ENCODE measurements at regions not wholly inside any gene's neighbourhood (a gene's known extent, or its start where the extent isn't known, plus 50 kb on each side); places are given as distances from the start of the nearest gene placed in this dataset.

DNA sequence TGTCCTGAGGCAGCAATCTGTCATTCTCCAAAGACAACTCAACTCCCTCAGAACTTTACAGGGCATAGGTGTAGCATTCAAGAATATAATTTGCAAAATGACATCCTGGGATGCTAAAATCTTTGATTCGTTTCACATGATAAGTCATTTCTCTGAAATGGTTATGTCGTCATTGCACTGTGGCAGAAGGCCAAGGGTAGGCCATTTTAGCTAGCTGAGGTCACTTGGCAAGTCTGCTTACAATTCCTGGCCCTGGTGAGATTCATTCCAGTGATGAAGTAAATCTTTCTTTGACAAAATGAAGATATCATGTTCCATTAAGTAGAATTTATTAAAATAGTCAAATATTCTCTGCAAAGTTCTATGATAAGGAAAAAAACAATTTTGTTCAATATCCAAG lies 1410.3 kb upstream of the LRRTM1 start:
- H3K4me2 ChIP-seq (ENCODE audit: low read depth, low read length, poor library complexity, severe bottlenecking): no peak overlapping the region

DNA sequence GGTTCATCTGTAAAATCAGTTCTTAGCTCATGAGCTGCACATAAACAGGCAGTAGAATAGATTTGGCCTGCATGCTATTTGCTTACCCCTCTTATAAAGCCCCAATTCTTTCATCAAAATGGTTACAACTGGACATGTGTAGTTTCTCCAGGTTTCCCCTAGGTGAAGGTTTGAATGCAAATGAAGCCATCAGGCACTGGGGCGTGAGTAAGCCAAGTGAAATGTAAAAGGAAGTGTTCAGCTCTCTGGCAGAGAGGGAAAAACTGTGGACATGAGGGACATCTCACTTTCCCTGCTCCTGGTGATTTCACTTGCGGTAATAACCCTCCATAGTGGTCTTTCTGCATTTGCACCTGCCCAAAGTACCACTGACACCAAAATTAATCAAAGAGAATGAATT lies 1402.3 kb upstream of the LRRTM1 start:
- H3F3A ChIP-seq (ENCODE audit: low read depth): no peaks in the 10 kb centered on the region
- no peaks in the 10 kb centered on the region for H4K20me1 ChIP-seq (ENCODE audit: insufficient read depth, low read length, poor library complexity, severe bottlenecking)
- TF ChIP-seq, protein P1, sequence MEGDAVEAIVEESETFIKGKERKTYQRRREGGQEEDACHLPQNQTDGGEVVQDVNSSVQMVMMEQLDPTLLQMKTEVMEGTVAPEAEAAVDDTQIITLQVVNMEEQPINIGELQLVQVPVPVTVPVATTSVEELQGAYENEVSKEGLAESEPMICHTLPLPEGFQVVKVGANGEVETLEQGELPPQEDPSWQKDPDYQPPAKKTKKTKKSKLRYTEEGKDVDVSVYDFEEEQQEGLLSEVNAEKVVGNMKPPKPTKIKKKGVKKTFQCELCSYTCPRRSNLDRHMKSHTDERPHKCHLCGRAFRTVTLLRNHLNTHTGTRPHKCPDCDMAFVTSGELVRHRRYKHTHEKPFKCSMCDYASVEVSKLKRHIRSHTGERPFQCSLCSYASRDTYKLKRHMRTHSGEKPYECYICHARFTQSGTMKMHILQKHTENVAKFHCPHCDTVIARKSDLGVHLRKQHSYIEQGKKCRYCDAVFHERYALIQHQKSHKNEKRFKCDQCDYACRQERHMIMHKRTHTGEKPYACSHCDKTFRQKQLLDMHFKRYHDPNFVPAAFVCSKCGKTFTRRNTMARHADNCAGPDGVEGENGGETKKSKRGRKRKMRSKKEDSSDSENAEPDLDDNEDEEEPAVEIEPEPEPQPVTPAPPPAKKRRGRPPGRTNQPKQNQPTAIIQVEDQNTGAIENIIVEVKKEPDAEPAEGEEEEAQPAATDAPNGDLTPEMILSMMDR (conservative IDR thresholded peaks at IDR 0.05; ENCODE audit: low read length): no peak
- no peak for TF ChIP-seq EZH2phosphoT487 (IDR thresholded peaks at IDR 0.05; ENCODE audit: borderline replicate concordance)
- no peaks in the 10 kb centered on the region for H3K9me2 ChIP-seq (replicated peaks; ENCODE audit: low read depth, low read length)
- H3K4me1 ChIP-seq (ENCODE audit: insufficient read depth, low read length, poor library complexity, severe bottlenecking): no peaks in the 10 kb centered on the region
- no peak overlapping the region for H3K4me3 ChIP-seq (ENCODE audit: low read length, poor library complexity, severe bottlenecking)
- no peak overlapping the region for H3K4me2 ChIP-seq (ENCODE audit: low read depth, low read length, poor library complexity, severe bottlenecking)
- H3K79me2 ChIP-seq (ENCODE audit: insufficient read depth, low read length): no peaks in the 10 kb centered on the region
- no peak overlapping the region for H2AFZ ChIP-seq (ENCODE audit: low read length)
- no peaks in the 10 kb centered on the region for H3K27me3 ChIP-seq (ENCODE audit: insufficient read depth, low read length, poor library complexity, severe bottlenecking)
- H3K36me3 ChIP-seq (ENCODE audit: insufficient read depth, low read length): no peaks in the 10 kb centered on the region
- H3K9me3 ChIP-seq (ENCODE audit: insufficient read depth, low read depth, low read length): no peaks in the 10 kb centered on the region
- H3K9ac ChIP-seq (ENCODE audit: low read depth, low read length, poor library complexity, severe bottlenecking): no peak overlapping the region

More for the DNA sequence above, 1410.3 kb upstream of the LRRTM1 start:
- H3K4me3 ChIP-seq (ENCODE audit: low read length, poor library complexity, severe bottlenecking): no peak overlapping the region
- H3K36me3 ChIP-seq (ENCODE audit: insufficient read depth, low read length): no peaks in the 10 kb centered on the region
- TF ChIP-seq EZH2phosphoT487 (IDR thresholded peaks at IDR 0.05; ENCODE audit: borderline replicate concordance): no peak
- TF ChIP-seq, protein P1 (conservative IDR thresholded peaks at IDR 0.05; ENCODE audit: low read length): no peak
- no peaks in the 10 kb centered on the region for H3F3A ChIP-seq (ENCODE audit: low read depth)
- H3K9ac ChIP-seq (ENCODE audit: low read depth, low read length, poor library complexity, severe bottlenecking): no peak overlapping the region
- no peaks in the 10 kb centered on the region for H4K20me1 ChIP-seq (ENCODE audit: insufficient read depth, low read length, poor library complexity, severe bottlenecking)
- no peaks in the 10 kb centered on the region for H3K79me2 ChIP-seq (ENCODE audit: insufficient read depth, low read length)
- H3K4me1 ChIP-seq (ENCODE audit: insufficient read depth, low read length, poor library complexity, severe bottlenecking): no peaks in the 10 kb centered on the region
- H3K9me2 ChIP-seq (replicated peaks; ENCODE audit: low read depth, low read length): no peaks in the 10 kb centered on the region
- H2AFZ ChIP-seq (ENCODE audit: low read length): no peak overlapping the region
- H3K27me3 ChIP-seq (ENCODE audit: insufficient read depth, low read length, poor library complexity, severe bottlenecking): no peaks in the 10 kb centered on the region
- no peaks in the 10 kb centered on the region for H3K9me3 ChIP-seq (ENCODE audit: insufficient read depth, low read depth, low read length)

DNA sequence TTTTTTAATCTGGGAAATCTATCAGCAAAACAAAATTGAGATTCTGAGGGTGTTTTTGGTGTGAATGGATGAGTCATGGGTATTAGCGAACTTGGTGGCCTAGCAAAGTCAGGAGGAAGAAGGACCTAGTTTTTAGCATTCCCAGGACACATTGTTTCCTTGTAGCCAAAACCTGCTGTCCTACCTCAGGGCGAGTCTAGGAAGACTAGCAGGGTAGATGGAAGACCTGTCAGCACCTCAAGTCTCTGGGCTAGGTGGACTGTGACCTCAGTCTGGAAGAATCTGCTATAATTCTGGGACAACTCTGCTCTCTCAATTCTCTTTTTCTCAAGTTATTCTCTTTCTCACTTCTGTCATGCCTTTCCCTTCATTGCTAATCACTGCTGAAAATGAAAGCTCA lies 1399.3 kb upstream of the LRRTM1 start:
- Histone ChIP-seq H3K4me2 (ENCODE audit: low read depth, low read length, poor library complexity, severe bottlenecking) (no peak overlapping the region), H3F3A (ENCODE audit: low read depth) (no peaks in the 10 kb centered on the region), H2AFZ (ENCODE audit: low read length) (no peak overlapping the region), H3K4me3 (ENCODE audit: low read length, poor library complexity, severe bottlenecking) (no peak overlapping the region), H3K9me3 (ENCODE audit: insufficient read depth, low read depth, low read length) (no peaks in the 10 kb centered on the region), H3K9ac (ENCODE audit: low read depth, low read length, poor library complexity, severe bottlenecking) (no peak overlapping the region), H3K9me2 (replicated peaks; ENCODE audit: low read depth, low read length) (no peaks in the 10 kb centered on the region), H3K79me2 (ENCODE audit: insufficient read depth, low read length) (no peaks in the 10 kb centered on the region), H3K4me1 (ENCODE audit: insufficient read depth, low read length, poor library complexity, severe bottlenecking) (no peaks in the 10 kb centered on the region), H4K20me1 (ENCODE audit: insufficient read depth, low read length, poor library complexity, severe bottlenecking) (no peaks in the 10 kb centered on the region), H3K27me3 (ENCODE audit: insufficient read depth, low read length, poor library complexity, severe bottlenecking) (no peaks in the 10 kb centered on the region), H3K36me3 (ENCODE audit: insufficient read depth, low read length) (no peaks in the 10 kb centered on the region)
- no peak for TF ChIP-seq EZH2phosphoT487 (IDR thresholded peaks at IDR 0.05; ENCODE audit: borderline replicate concordance)
- TF ChIP-seq, protein P1 (conservative IDR thresholded peaks at IDR 0.05; ENCODE audit: low read length): no peak

Measured in Loucy (cell line).